Activated CD8-positive, alpha-beta memory T cell treated with anti-CD3 and anti-CD28 coated beads, Interleukin-2, amount 50 U/mL, for 1 hour (primary cell): ENCODE measurements at regions not wholly inside any gene's neighbourhood (a gene's known extent, or its start where the extent isn't known, plus 50 kb on each side); places are given as distances from the start of the nearest gene placed in this dataset.

Experiments
- DNase-seq: peaks from one replicate; pipeline ENCODE4 v3.0.0-alpha.2; 2020; ENCODE audit errors: extremely low read depth

DNA sequence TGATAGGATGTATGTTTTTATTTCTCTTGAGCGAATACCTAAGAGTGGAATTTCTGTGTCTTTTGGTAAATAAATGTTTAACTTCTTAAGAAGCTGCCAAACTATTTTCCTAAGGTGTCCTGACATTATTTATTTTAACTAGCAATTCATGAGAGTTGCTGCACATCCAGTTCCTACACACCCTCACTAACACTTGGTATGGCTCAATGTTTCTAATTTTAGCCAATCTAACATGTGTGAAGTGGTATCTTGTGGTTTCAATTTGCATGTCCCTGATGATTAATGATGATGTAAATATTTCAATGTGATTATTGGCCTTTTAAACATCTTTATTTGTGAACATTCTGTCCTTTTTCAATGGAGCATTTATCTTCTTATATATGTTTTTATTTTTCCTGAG is 2095.5 kb upstream of the C9orf72 start:
- no peak for DNase-seq

GRCh38 chr9:29669613-29670012 is 2096.3 kb upstream of the C9orf72 start:
- DNase-seq: no peak

DNA sequence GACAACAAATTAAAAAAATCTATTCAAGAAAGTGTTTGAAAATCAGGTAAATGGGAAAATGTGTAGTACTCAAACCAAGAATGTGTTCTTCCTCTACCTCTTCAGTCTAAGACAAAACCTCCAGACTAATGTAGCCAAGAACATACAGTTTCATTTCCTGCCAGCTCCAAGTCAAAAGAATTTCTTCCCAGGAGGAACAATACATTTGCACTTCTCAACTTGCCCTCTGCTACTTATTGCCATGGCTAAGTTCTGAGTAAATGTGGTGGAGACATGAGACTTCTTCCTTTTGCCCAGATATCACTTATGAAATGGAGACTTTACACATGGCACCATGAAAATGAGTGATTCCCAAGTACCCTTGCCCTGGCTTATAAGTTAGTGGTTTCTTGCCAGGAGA is 2112.2 kb upstream of the C9orf72 start:
- no peak for DNase-seq

GRCh38 chr9:29691145-29691544 is 2117.9 kb upstream of the C9orf72 start:
- no peak for DNase-seq

GRCh38 chr9:29691758-29692407 is 2118.6 kb upstream of the C9orf72 start:
- no peak for DNase-seq

DNA sequence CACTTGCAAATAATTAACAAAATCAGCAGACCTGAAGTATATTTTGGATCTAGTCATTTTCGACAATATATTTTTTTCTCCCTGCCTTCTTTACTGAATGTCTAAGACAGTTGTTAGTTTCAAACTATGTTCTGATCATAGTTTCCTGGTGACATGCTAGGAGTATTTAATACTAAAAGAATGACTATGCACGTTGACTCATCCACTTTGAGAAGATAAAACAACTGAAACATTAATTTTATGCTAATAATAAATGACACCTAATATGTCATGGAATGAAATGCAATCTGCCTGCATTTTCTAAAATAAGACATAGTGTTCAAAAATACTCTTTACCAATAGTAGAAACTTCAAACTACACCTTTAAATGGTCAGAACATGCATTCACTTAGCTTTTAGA is 2123.7 kb upstream of the C9orf72 start:
- DNase-seq: no peak

DNA sequence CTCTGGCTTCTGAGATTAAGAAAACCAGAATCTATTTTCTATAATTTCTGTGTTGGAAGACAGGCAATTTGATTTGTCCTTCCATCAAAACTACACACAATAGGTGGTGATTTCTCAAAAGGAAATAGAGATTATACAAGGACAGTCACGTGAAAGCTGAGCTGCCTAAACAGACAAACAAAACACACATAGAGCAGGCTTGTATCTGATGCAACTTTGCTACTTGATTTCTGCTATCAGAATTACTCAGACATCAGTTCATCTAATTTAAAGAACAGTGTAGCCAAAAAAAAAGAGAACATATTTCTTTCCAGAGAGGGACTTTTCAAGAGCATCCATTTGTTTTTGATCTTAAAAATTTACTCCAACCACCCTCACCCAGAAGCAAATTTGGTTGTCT is 2128.3 kb upstream of the C9orf72 start:
- no peak for DNase-seq

- DNase-seq: no peak
These were observed 2128.7 kb upstream of the C9orf72 start for GRCh38 chr9:29701971-29702370.

- no peak for DNase-seq
These were observed 2141.6 kb upstream of the C9orf72 start for GRCh38 chr9:29714860-29715259.

- DNase-seq: no peak
These were observed 2144.3 kb upstream of the C9orf72 start for GRCh38 chr9:29717631-29718030.

GRCh38 chr9:29730163-29730562 is 2156.9 kb upstream of the C9orf72 start:
- DNase-seq: no peak

DNA sequence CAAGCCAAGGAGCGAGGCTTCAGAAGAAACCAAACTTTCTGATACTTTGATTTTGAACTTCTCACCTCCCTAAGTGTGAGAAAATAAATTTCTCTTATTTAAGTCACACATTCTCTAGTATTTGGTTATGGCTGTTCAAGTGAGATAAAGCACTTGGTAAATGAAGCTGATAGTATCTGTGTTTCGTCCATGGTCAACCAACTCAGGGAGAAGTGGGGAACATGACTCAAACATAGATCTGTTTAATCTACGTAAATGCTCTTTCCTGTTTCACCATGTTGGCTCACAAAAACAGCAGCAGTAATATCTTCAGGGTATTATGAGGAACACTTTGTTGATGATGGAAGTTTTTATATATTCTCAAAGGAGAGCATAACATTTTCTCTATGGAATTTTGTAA is 2167.2 kb upstream of the C9orf72 start:
- DNase-seq: no peak

DNA sequence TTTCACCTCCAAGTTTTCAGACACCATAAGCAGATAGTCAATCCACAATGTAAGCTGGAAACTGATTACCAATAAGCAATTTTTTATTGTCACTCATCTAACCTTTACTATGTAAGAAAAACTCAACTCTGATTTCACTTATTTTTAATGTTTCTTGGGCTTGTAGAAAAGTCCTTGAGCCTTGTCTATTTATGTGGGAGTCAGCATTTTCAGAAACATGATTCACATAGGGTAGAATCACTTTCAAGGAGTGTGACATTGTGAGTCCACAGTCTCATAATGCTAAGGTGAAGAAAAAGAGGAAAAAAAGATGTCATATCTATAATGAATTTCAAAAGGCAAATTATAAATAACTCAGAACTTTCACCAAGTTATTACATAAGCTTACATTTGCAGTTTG is 2167.9 kb upstream of the C9orf72 start:
- DNase-seq: no peak

GRCh38 chr9:29750062-29750461 is 2176.8 kb upstream of the C9orf72 start:
- DNase-seq: no peak

DNA sequence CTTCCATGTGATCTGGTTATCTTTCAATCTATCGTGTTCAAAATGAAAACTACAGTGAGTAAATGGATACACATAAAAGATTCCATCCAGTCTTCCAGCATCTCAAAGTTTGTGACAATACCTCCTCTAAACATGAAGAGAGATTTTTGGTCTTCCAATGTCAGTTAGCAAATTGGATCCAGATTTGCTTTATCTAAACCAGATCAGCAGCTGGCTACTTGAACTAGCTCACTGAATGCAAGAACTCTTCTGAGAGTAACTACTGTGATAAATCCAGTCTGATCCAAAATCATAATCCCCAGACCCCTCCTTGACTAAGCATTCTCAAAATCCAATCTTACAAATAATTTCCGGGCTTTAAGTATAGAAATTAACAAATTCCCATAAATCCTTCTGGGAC is 2177.9 kb upstream of the C9orf72 start:
- no peak for DNase-seq

- no peak for DNase-seq
These were observed 2180.4 kb upstream of the C9orf72 start for GRCh38 chr9:29753638-29754037.

GRCh38 chr9:29769019-29769418 is 2195.7 kb upstream of the C9orf72 start:
- DNase-seq: no peak

- DNase-seq: no peak
These were observed 2200.4 kb upstream of the C9orf72 start for GRCh38 chr9:29773676-29774075.

DNA sequence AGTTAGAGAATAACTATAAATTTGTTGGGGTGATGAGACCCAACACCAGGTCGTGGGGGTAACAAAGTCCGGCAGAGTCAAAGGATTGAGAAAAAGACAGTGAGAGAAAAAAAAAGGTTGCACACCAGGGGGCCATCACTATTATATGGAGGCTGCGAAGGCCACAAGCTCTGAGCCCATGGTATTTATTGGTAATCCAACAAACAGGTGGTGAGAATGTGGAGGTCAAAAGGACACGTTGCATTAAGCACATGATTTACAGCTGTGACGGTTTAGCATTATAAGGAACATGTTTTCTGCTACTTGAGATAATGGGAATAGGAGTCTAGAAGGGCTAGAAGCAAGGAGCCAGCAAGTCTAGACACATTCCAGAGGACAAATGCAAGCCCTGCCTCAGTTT is 2202.2 kb upstream of the C9orf72 start:
- no peak for DNase-seq

- no peak for DNase-seq
These were observed 2205.1 kb upstream of the C9orf72 start for GRCh38 chr9:29778281-29778849.

- DNase-seq: no peak
These were observed 2220.7 kb upstream of the C9orf72 start for GRCh38 chr9:29793970-29794369.

DNA sequence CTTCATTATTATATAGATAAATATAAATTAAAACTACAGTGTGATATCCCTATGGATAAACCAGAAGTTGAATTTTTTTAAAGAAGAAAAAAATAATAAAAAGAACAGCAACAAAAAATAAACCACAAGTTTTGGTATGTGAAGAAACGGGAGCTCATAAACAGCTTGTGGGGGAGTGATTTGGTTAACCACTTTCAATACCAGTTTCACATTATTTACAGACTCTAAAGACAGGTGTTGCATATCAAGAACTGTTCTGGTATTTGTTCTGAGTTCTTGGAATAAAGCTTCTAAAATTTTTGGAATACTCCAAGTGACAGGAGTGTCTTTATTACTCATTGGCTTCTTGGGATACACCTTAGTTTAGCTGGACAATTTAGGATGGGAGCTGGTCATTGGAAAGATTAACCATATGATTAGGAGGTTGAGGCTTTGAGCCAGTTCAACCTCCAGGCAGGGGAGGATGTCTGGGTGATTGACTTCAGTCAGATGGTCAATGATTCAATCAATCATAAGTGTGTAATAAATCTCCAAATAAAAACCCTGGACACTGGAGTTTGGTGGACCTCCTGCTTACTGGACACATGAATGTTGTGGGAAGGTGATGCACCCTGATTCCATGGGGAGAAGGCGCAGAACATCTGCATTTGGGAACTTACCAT is 2223.1 kb upstream of the C9orf72 start:
- DNase-seq: no peak

DNA sequence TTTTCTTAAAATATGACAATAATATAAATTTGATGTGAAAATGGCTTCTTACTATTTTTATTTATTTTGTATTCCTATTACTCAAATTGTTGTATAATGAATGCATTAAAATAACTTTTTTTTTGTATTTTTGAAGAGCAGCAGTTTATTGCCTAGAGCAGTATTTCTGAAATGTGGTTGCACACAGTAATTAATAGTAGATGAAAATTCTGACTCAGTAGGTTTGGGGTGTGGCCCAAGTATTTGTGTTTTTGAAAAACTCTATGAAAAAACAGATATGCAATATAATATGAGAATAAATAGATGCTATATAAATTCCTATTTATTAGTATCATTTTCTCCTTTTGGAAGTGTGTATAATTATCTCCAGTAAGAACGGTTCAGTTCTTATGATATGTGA is 2225.3 kb upstream of the C9orf72 start:
- no peak for DNase-seq

GRCh38 chr9:29799227-29799626 is 2225.9 kb upstream of the C9orf72 start:
- no peak for DNase-seq
